ENCODE measurements at regions not wholly inside any gene's neighbourhood (a gene's known extent, or its start where the extent isn't known, plus 50 kb on each side); places are given as distances from the start of the nearest gene placed in this dataset.

DNA sequence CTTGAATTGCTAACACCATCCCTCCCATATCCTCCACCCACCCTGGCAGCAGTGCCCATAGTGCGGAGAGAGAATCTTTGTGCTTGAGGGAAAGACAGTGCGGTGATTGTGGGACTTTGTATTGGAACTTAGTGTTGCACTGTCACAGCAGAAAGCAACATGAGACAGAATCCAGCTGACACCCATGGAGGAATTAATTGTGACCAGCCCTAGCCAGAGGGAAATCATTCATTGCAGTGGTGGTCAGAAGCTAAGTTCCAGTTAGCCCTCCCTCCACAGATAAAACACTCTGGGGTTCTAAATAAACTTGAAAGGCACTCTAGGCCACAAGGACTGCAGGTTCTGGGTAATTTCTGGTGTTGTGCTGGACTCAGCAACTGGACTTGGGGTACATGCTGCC, 1002.6 kb downstream of the TMTC2 start:
- TF ChIP-seq, protein P1, sequence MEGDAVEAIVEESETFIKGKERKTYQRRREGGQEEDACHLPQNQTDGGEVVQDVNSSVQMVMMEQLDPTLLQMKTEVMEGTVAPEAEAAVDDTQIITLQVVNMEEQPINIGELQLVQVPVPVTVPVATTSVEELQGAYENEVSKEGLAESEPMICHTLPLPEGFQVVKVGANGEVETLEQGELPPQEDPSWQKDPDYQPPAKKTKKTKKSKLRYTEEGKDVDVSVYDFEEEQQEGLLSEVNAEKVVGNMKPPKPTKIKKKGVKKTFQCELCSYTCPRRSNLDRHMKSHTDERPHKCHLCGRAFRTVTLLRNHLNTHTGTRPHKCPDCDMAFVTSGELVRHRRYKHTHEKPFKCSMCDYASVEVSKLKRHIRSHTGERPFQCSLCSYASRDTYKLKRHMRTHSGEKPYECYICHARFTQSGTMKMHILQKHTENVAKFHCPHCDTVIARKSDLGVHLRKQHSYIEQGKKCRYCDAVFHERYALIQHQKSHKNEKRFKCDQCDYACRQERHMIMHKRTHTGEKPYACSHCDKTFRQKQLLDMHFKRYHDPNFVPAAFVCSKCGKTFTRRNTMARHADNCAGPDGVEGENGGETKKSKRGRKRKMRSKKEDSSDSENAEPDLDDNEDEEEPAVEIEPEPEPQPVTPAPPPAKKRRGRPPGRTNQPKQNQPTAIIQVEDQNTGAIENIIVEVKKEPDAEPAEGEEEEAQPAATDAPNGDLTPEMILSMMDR (IDR thresholded peaks at IDR 0.05): no peak
- TF ChIP-seq POLR2A (IDR thresholded peaks at IDR 0.05): no peak
- no peak for TF ChIP-seq POLR2AphosphoS5 (IDR thresholded peaks at IDR 0.05)
- no peak for TF ChIP-seq EP300 (IDR thresholded peaks at IDR 0.05)
